ENCODE measurements at regions not wholly inside any gene's neighbourhood (a gene's known extent, or its start where the extent isn't known, plus 50 kb on each side); places are given as distances from the start of the nearest gene placed in this dataset.

- 0% methylated on average over 6 of the region's 9 CpGs for WGBS (ENCODE audit: insufficient coverage, low coverage, missing lambda C conversion rate)
- peaks cover 4 to 31% of the 10 kb centered on the region in 2 experiments; a peak in 3 of 5 replicates for H3K27me3 ChIP-seq (ENCODE audit: control insufficient read depth in 2 of 2, insufficient read depth in 2 of 2, low read length in 2 of 2)
- no peaks in the 10 kb centered on the region for H3K9me1 ChIP-seq (ENCODE audit: control insufficient read depth, insufficient read depth, low read length)
- no peak overlapping the region for H3K9ac ChIP-seq (ENCODE audit: insufficient read depth in 1 of 2, low read depth in 2 of 2, low read length in 2 of 2)
- no peak overlapping the region for H3K27ac ChIP-seq (ENCODE audit: extremely low read depth, low read depth, low read length)
- in situ Hi-C loops (cut with MboI): no loop called here
- H3K4me1 ChIP-seq (replicated peaks in 1 of 2; ENCODE audit: control insufficient read depth in 2 of 2, insufficient read depth in 2 of 2, low read length in 2 of 2): no peaks in the 10 kb centered on the region; a peak in 1 of 5 replicates
- CTCF ChIA-PET (ENCODE audit: low intra/inter-chr PET ratio): no interaction called here
- TF ChIP-seq HINFP (tag; conservative IDR thresholded peaks at IDR 0.05; ENCODE audit: low read depth): no peak
- no peak for TF ChIP-seq ZMIZ1 (IDR thresholded peaks at IDR 0.05; ENCODE audit: low read depth in 2 of 2, low read length in 2 of 2)
- no peak for TF ChIP-seq RUNX1 (IDR thresholded peaks at IDR 0.05; ENCODE audit: low read depth)
- no peak for ATAC-seq
- H4K20me1 ChIP-seq (replicated peaks; ENCODE audit: control insufficient read depth, insufficient read depth, low read length): no peaks in the 10 kb centered on the region
- H2AFZ ChIP-seq (ENCODE audit: low read depth, low read length): no peak overlapping the region
- H3K4me3 ChIP-seq: no peak overlapping the region
- BruUV-seq (replicated peaks): no TSS peak
- no peaks in the 10 kb centered on the region for H3K79me2 ChIP-seq (ENCODE audit: control insufficient read depth, insufficient read depth, low read length)
- H3K4me2 ChIP-seq (ENCODE audit: insufficient read depth, low read length): no peak overlapping the region
- no peak for DNase-seq (ENCODE audit: extremely low read depth in 1 of 4, low spot score in 3 of 4)
- POLR2A ChIA-PET: no interaction called here
- no peaks in the 10 kb centered on the region for H3K36me3 ChIP-seq (ENCODE audit: control insufficient read depth, insufficient read depth, low read length)
- H3K9me3 ChIP-seq (replicated peaks; ENCODE audit: control insufficient read depth, insufficient read depth, low read depth, low read length): no peaks in the 10 kb centered on the region
- FAIRE-seq: no peak
- intact Hi-C loops (cut with micrococcal nuclease): no loop called here
These were observed 331.0 kb upstream of the MGMT start for GRCh38 chr10:129136074-129136473.

Data from K562 (cell line).